ENCODE measurements at regions not wholly inside any gene's neighbourhood (a gene's known extent, or its start where the extent isn't known, plus 50 kb on each side); places are given as distances from the start of the nearest gene placed in this dataset.

DNA sequence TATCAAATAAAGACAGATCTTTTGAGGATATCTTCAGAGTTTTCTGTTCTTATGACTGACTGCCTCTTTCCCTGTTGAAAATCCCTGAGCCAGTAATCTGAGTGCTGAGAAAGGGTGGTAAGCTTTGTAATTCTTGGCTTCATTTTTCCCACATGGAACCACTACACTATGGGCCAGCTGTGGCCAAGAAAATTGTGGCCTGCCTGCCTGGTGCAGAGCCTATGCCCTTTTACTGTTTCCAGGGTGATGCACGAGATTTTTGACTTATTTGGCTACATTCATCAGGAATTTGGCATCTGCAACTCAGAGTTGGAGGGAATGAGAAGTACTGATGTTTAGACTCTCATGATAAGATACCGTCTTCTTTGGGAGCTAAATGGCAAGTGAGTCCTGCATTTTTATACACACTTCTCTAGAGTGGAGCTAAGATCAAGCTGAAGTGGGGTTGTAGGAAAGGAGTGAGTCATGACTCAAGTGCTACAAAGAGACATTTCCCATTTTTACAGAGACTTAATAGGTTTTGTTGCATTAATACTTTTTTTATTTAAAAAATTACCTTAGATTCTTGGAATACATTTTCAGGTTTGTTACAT lies 328.2 kb upstream of the CDH7 start:
- TF ChIP-seq, protein P1, sequence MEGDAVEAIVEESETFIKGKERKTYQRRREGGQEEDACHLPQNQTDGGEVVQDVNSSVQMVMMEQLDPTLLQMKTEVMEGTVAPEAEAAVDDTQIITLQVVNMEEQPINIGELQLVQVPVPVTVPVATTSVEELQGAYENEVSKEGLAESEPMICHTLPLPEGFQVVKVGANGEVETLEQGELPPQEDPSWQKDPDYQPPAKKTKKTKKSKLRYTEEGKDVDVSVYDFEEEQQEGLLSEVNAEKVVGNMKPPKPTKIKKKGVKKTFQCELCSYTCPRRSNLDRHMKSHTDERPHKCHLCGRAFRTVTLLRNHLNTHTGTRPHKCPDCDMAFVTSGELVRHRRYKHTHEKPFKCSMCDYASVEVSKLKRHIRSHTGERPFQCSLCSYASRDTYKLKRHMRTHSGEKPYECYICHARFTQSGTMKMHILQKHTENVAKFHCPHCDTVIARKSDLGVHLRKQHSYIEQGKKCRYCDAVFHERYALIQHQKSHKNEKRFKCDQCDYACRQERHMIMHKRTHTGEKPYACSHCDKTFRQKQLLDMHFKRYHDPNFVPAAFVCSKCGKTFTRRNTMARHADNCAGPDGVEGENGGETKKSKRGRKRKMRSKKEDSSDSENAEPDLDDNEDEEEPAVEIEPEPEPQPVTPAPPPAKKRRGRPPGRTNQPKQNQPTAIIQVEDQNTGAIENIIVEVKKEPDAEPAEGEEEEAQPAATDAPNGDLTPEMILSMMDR (IDR thresholded peaks at IDR 0.05), result no peak
- TF ChIP-seq, protein P2, sequence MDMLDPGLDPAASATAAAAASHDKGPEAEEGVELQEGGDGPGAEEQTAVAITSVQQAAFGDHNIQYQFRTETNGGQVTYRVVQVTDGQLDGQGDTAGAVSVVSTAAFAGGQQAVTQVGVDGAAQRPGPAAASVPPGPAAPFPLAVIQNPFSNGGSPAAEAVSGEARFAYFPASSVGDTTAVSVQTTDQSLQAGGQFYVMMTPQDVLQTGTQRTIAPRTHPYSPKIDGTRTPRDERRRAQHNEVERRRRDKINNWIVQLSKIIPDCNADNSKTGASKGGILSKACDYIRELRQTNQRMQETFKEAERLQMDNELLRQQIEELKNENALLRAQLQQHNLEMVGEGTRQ (IDR thresholded peaks at IDR 0.05), result no peak
- no peak for TF ChIP-seq HOXA7 (CRISPR knock-in tag; IDR thresholded peaks at IDR 0.05)
- TF ChIP-seq ESRRA (IDR thresholded peaks at IDR 0.05; ENCODE audit: borderline replicate concordance, low read length), result no peak
- no peak for TF ChIP-seq KDM1A (IDR thresholded peaks at IDR 0.05; ENCODE audit: low read depth)
